PFSK-1 (cell line): ENCODE measurements at regions not wholly inside any gene's neighbourhood (a gene's known extent, or its start where the extent isn't known, plus 50 kb on each side); places are given as distances from the start of the nearest gene placed in this dataset.

Experiments
- FOXP2 ChIP-seq: optimal IDR thresholded peaks from 2 replicates; pipeline ENCODE3; 2011; ENCODE audit warnings: borderline replicate concordance, control low read depth, inconsistent platforms; ENCODE audit not compliant: insufficient read depth; ENCODE audit errors: extremely low read length, extremely low read depth
- POLR2AphosphoS5 ChIP-seq: IDR thresholded peaks from 2 replicates; pipeline ENCODE4 v1.6.1; 2012; ENCODE audit warnings: low read depth, mild to moderate bottlenecking, control low read depth, low read length, moderate library complexity
- REST ChIP-seq, 2 experiments: IDR thresholded peaks; 2 replicates each; pipeline versions ENCODE4 v1.6.1 to v1.8.0; 2011 to 2012; ENCODE audit warnings: low read depth in 2 of 2, low read length in 2 of 2, control low read depth in 1 of 2, inconsistent platforms in 1 of 2, mild to moderate bottlenecking in 1 of 2, moderate library complexity in 1 of 2; ENCODE audit not compliant: insufficient read depth in 1 of 2
- SIN3A ChIP-seq: IDR thresholded peaks from 2 replicates; pipeline ENCODE4 v1.6.1; 2012; ENCODE audit warnings: mild to moderate bottlenecking, low read length, moderate library complexity, borderline replicate concordance; ENCODE audit not compliant: insufficient read depth
- TAF1 ChIP-seq: IDR thresholded peaks from 2 replicates; pipeline ENCODE4 v1.6.1; 2012; ENCODE audit warnings: low read length, control low read depth, borderline replicate concordance; ENCODE audit not compliant: insufficient read depth

DNA sequence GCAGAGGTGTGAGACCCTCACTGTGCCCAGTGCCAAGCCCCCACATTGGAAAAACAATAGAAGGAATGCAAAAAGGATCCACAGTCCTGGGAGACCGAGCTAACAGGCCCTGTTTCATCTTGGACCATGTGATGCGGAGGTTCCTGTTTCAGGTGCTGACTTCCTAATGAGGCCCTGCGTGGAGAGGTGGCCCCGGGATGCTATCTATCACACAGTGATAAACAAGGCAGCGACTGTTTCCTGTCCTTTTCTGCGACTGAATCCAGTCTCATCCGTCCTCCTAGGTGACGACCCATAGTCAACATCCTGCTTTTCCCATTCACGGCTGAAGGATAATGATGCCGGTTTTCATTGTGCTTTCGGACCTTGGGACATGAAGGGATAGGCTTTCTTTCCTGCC lies 56.4 kb upstream of the BOD1 start:
- no peak for TF ChIP-seq POLR2AphosphoS5
- peak; percentile 20 for TF ChIP-seq FOXP2

DNA sequence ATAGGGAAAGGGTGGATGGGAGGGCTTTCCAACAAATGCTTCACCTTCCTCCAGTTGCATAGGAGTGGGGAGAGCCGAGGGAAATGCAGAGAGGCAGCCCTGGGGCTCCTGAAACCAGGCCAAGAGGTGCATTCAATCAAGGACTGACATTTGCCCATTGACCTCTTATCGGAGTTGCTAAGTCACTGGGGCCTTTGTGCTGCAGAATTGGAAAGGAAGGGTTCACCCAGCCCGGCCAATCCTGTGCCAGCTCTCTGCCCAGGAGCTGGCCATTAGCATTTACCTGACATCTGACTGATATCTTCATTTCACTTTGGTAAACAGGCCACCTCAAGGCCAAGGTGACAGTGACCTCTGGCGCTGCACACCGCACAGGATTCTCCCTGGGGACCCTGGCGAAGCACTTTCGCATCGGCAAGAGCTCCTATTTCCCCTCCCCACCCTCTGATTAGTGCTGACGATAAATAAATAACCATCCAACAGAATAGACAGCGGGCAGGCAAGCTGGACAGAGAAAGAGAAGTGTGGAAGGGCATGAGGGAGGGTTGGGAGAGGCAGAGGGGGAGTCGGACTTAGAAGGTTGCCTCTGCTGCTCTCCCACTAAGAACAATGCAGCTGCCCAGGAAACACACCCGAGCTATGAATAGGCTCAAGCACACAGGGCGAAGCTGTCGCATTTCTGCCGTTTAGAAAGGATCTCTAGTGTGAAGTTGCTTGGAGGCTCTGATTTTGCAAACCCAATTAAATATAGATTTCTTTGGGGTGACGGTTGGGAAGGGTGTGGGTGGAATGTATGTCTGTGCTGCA lies 57.0 kb upstream of the BOD1 start:
- TF ChIP-seq FOXP2 (no peak), REST (IDR thresholded peaks at IDR 0.05; ENCODE audit: insufficient read depth in 1 of 2, low read depth in 2 of 2, low read length in 2 of 2) (no peak), POLR2AphosphoS5 (no peak), SIN3A (no peak), TAF1 (no peak)

- TF ChIP-seq SIN3A (no peak), REST (IDR thresholded peaks at IDR 0.05; ENCODE audit: insufficient read depth in 1 of 2, low read depth in 2 of 2, low read length in 2 of 2) (no peak), FOXP2 (no peak), TAF1 (no peak), POLR2AphosphoS5 (no peak)
Measured at GRCh38 chr5:173675287-173675996, 59.0 kb upstream of the BOD1 start.

- TF ChIP-seq FOXP2 = no peak
- no peak for TF ChIP-seq SIN3A
- TF ChIP-seq TAF1 = no peak
- TF ChIP-seq REST (IDR thresholded peaks at IDR 0.05; ENCODE audit: insufficient read depth in 1 of 2, low read depth in 2 of 2, low read length in 2 of 2) = no peak
- no peak for TF ChIP-seq POLR2AphosphoS5
Measured at GRCh38 chr5:173676375-173676774, 59.9 kb upstream of the BOD1 start.

- TF ChIP-seq FOXP2 (no peak), SIN3A (no peak), POLR2AphosphoS5 (no peak), REST (IDR thresholded peaks at IDR 0.05; ENCODE audit: insufficient read depth in 1 of 2, low read depth in 2 of 2, low read length in 2 of 2) (no peak), TAF1 (no peak)
Measured at GRCh38 chr5:173677125-173677672, 60.7 kb upstream of the BOD1 start.
